Karpas-422 (cell line): ENCODE measurements at regions not wholly inside any gene's neighbourhood (a gene's known extent, or its start where the extent isn't known, plus 50 kb on each side); places are given as distances from the start of the nearest gene placed in this dataset.
"Not testable (repeated sequence)": the region's sequence is repeated elsewhere in the genome, so short reads cannot be mapped to it uniquely, and the experiment has no call there.

Experiments
- DNase-seq: peaks from one replicate; pipeline ENCODE4 v3.0.0-alpha.2; 2015
- H2AFZ ChIP-seq: fragments of 200-600 bp; sonication (generic); 2 replicates; pipeline ENCODE4 v1.6.1; 2014; ENCODE audit warnings: antibody characterized with exemption, low read length, mixed read lengths
- H3K27ac ChIP-seq: fragments of 200-600 bp; sonication (generic); 2 replicates; pipeline ENCODE4 v1.5.1; 2014; ENCODE audit warnings: mild to moderate bottlenecking, low read length, moderate library complexity
- H3K27me3 ChIP-seq: fragments of 200-600 bp; sonication (generic); 2 replicates; pipeline ENCODE4 v1.6.1; 2014; ENCODE audit warnings: low read length, mixed read lengths
- H3K36me3 ChIP-seq: fragments of 200-600 bp; sonication (generic); 2 replicates; pipeline ENCODE4 v1.6.1; 2014; ENCODE audit warnings: low read length, mixed read lengths; ENCODE audit not compliant: insufficient read depth
- H3K4me1 ChIP-seq: fragments of 200-600 bp; sonication (generic); 2 replicates; pipeline ENCODE4 v1.6.1; 2014; ENCODE audit warnings: mild to moderate bottlenecking, low read length, mixed read lengths
- H3K4me2 ChIP-seq: fragments of 200-600 bp; sonication (generic); 2 replicates; pipeline ENCODE4 v1.6.1; 2014; ENCODE audit warnings: low read length, low read depth, mild to moderate bottlenecking; ENCODE audit not compliant: poor library complexity, severe bottlenecking
- H3K4me3 ChIP-seq: fragments of 200-600 bp; sonication (generic); 2 replicates; pipeline ENCODE4 v1.5.1; 2014; ENCODE audit warnings: mild to moderate bottlenecking, antibody characterized with exemption, low read length, mixed read lengths
- H3K79me2 ChIP-seq: fragments of 200-600 bp; sonication (generic); 2 replicates; pipeline ENCODE4 v1.6.1; 2014; ENCODE audit warnings: mild to moderate bottlenecking, low read length, mixed read lengths
- H3K9ac ChIP-seq: fragments of 200-600 bp; sonication (generic); 2 replicates; pipeline ENCODE4 v1.6.0; 2014; ENCODE audit warnings: low read length
- H3K9me2 ChIP-seq: fragments of 200-600 bp; sonication (generic), shearing (Covaris generic); replicated peaks from 2 replicates; pipeline ENCODE4 v1.6.0; 2014; ENCODE audit warnings: mild to moderate bottlenecking, low read length, moderate library complexity; ENCODE audit not compliant: insufficient read depth
- H3K9me3 ChIP-seq: fragments of 300-700, 200-600 bp; sonication (generic); 2 replicates; pipeline ENCODE4 v1.6.1; 2014; ENCODE audit warnings: low read length, mixed read lengths
- H4K20me1 ChIP-seq: fragments of 200-600 bp; sonication (generic); 2 replicates; pipeline ENCODE4 v1.6.1; 2014; ENCODE audit warnings: mild to moderate bottlenecking, antibody characterized with exemption, low read length, low read depth; ENCODE audit not compliant: insufficient read depth

- Histone ChIP-seq H3K79me2 (no peaks in the 10 kb centered on the region), H3K9me3 (no peaks in the 10 kb centered on the region; the same call in 1 of the 2 replicates), H3K9me2 (no peaks in the 10 kb centered on the region), H3K4me2 (no peak overlapping the region), H3K27me3 (no peaks in the 10 kb centered on the region), H2AFZ (no peak overlapping the region), H3K4me1 (no peaks in the 10 kb centered on the region), H3K36me3 (no peaks in the 10 kb centered on the region), H3K27ac (no peak overlapping the region), H3K9ac (no peak overlapping the region), H4K20me1 (no peaks in the 10 kb centered on the region), H3K4me3 (no peak overlapping the region)
- no peak for DNase-seq
Measured at GRCh38 chr1:68831281-68831680, 334.4 kb upstream of the DEPDC1 start.

- no peak for DNase-seq
- Histone ChIP-seq H3K4me1 (no peaks in the 10 kb centered on the region), H3K9me2 (no peaks in the 10 kb centered on the region), H3K4me3 (no peak overlapping the region), H2AFZ (no peak overlapping the region), H3K27ac (no peak overlapping the region), H4K20me1 (no peaks in the 10 kb centered on the region), H3K79me2 (no peaks in the 10 kb centered on the region), H3K9me3 (peaks cover 7% of the 10 kb centered on the region; the same call in 1 of the 2 replicates), H3K4me2 (no peak overlapping the region), H3K9ac (no peak overlapping the region), H3K27me3 (no peaks in the 10 kb centered on the region), H3K36me3 (no peaks in the 10 kb centered on the region)
Measured at GRCh38 chr1:68848017-68848416, 351.1 kb upstream of the DEPDC1 start.

GRCh38 chr1:68868606-68869005, 371.7 kb upstream of the DEPDC1 start:
- no peak for DNase-seq
- no peaks in the 10 kb centered on the region for H3K4me1 ChIP-seq
- no peak overlapping the region for H3K27ac ChIP-seq
- H4K20me1 ChIP-seq = no peaks in the 10 kb centered on the region
- H3K9me2 ChIP-seq = no peaks in the 10 kb centered on the region
- no peak overlapping the region for H3K4me3 ChIP-seq
- H3K9me3 ChIP-seq = peaks cover 21% of the 10 kb centered on the region
- H3K27me3 ChIP-seq = no peaks in the 10 kb centered on the region
- no peak overlapping the region for H3K4me2 ChIP-seq
- H3K9ac ChIP-seq = no peak overlapping the region
- H2AFZ ChIP-seq = no peak overlapping the region
- no peaks in the 10 kb centered on the region for H3K79me2 ChIP-seq
- no peaks in the 10 kb centered on the region for H3K36me3 ChIP-seq

GRCh38 chr1:68873144-68873543, 376.3 kb upstream of the DEPDC1 start:
- peaks cover 9% of the 10 kb centered on the region for H3K9me3 ChIP-seq
- no peak overlapping the region for H2AFZ ChIP-seq
- H3K36me3 ChIP-seq = no peaks in the 10 kb centered on the region
- no peak for DNase-seq
- H3K27ac ChIP-seq = no peak overlapping the region
- H4K20me1 ChIP-seq = no peaks in the 10 kb centered on the region
- no peaks in the 10 kb centered on the region for H3K4me1 ChIP-seq
- no peaks in the 10 kb centered on the region for H3K79me2 ChIP-seq
- H3K9ac ChIP-seq = no peak overlapping the region
- H3K4me3 ChIP-seq = no peak overlapping the region
- H3K27me3 ChIP-seq = no peaks in the 10 kb centered on the region
- H3K4me2 ChIP-seq = no peak overlapping the region
- no peaks in the 10 kb centered on the region for H3K9me2 ChIP-seq

- H3K27ac ChIP-seq, H3K4me1 ChIP-seq, H3K4me3 ChIP-seq, H3K4me2 ChIP-seq, H3K9ac ChIP-seq, H3K79me2 ChIP-seq, H3K27me3 ChIP-seq, H3K9me3 ChIP-seq, H2AFZ ChIP-seq, H4K20me1 ChIP-seq, DNase-seq, H3K36me3 ChIP-seq, H3K9me2 ChIP-seq: not testable (repeated sequence)
Measured at GRCh38 chr1:68881330-68882194, 384.7 kb upstream of the DEPDC1 start.

GRCh38 chr1:68889471-68889870, 392.6 kb upstream of the DEPDC1 start:
- Histone ChIP-seq H3K79me2 (no peaks in the 10 kb centered on the region), H3K27me3 (no peaks in the 10 kb centered on the region), H3K4me1 (no peaks in the 10 kb centered on the region), H3K4me2 (no peak overlapping the region), H3K4me3 (no peak overlapping the region), H3K9ac (no peak overlapping the region), H3K27ac (no peak overlapping the region), H2AFZ (no peak overlapping the region), H4K20me1 (no peaks in the 10 kb centered on the region), H3K9me3 (no peaks in the 10 kb centered on the region; the same call in 1 of the 2 replicates), H3K9me2 (no peaks in the 10 kb centered on the region), H3K36me3 (no peaks in the 10 kb centered on the region)
- DNase-seq = no peak

GRCh38 chr1:68890736-68891135, 393.9 kb upstream of the DEPDC1 start:
- Histone ChIP-seq H3K27me3 (no peaks in the 10 kb centered on the region), H3K4me2 (no peak overlapping the region), H2AFZ (no peak overlapping the region), H3K9ac (no peak overlapping the region), H3K27ac (no peak overlapping the region), H3K4me1 (no peaks in the 10 kb centered on the region), H4K20me1 (no peaks in the 10 kb centered on the region), H3K36me3 (no peaks in the 10 kb centered on the region), H3K4me3 (no peak overlapping the region), H3K9me2 (no peaks in the 10 kb centered on the region), H3K9me3 (no peaks in the 10 kb centered on the region; the same call in 1 of the 2 replicates), H3K79me2 (no peaks in the 10 kb centered on the region)
- no peak for DNase-seq

- no peak for DNase-seq
- H2AFZ ChIP-seq = no peak overlapping the region
- no peaks in the 10 kb centered on the region for H3K79me2 ChIP-seq
- H3K9me3 ChIP-seq = no peaks in the 10 kb centered on the region; the same call in 1 of the 2 replicates
- no peaks in the 10 kb centered on the region for H3K4me1 ChIP-seq
- no peak overlapping the region for H3K4me3 ChIP-seq
- H3K4me2 ChIP-seq = no peak overlapping the region
- no peaks in the 10 kb centered on the region for H3K27me3 ChIP-seq
- no peak overlapping the region for H3K27ac ChIP-seq
- 0 out of 2 replicates have a peak, but pooled peaks cover 4% of the 10 kb centered on the region for H3K9me2 ChIP-seq
- no peaks in the 10 kb centered on the region for H4K20me1 ChIP-seq
- no peaks in the 10 kb centered on the region for H3K36me3 ChIP-seq
- no peak overlapping the region for H3K9ac ChIP-seq
Measured at GRCh38 chr1:68904477-68904876, 407.6 kb upstream of the DEPDC1 start.
